NCI-H146 treated with DMSO at 0.1 percent for 48 hours (cell line): ENCODE measurements at regions not wholly inside any gene's neighbourhood (a gene's known extent, or its start where the extent isn't known, plus 50 kb on each side); places are given as distances from the start of the nearest gene placed in this dataset.

Experiments used
- DNase-seq: peaks from one replicate; lab custom pipeline; 2025; ENCODE audit not compliant: unreplicated experiment; lab: John Stamatoyannopoulos, UW

- DNase-seq = no peak
Measured at GRCh38 chr3:148255981-148256969, 441.4 kb upstream of the AGTR1 start.

GRCh38 chr3:148262980-148263379 lies 434.7 kb upstream of the AGTR1 start:
- no peak for DNase-seq

- DNase-seq = no peak
Measured at GRCh38 chr3:148265841-148266240, 431.9 kb upstream of the AGTR1 start.

GRCh38 chr3:148266341-148266740 lies 431.4 kb upstream of the AGTR1 start:
- no peak for DNase-seq

- no peak for DNase-seq
Measured at GRCh38 chr3:148269816-148270215, 427.9 kb upstream of the AGTR1 start.

- no peak for DNase-seq
Measured at GRCh38 chr3:148280623-148281242, 417.0 kb upstream of the AGTR1 start.

GRCh38 chr3:148289159-148289558 lies 408.5 kb upstream of the AGTR1 start:
- peak; percentile 25 for DNase-seq

- DNase-seq = no peak
Measured at GRCh38 chr3:148297013-148297412, 400.7 kb upstream of the AGTR1 start.

- no peak for DNase-seq
Measured at GRCh38 chr3:148307443-148307843, 390.3 kb upstream of the AGTR1 start.

GRCh38 chr3:148309390-148310035 lies 388.2 kb upstream of the AGTR1 start:
- DNase-seq = peak; percentile 30

- DNase-seq = no peak
Measured at GRCh38 chr3:148315756-148316155, 381.9 kb upstream of the AGTR1 start.

- no peak for DNase-seq
Measured at GRCh38 chr3:148318240-148318639, 379.5 kb upstream of the AGTR1 start.

- no peak for DNase-seq
Measured at GRCh38 chr3:148319161-148319915, 378.4 kb upstream of the AGTR1 start.

GRCh38 chr3:148319960-148320359 lies 377.7 kb upstream of the AGTR1 start:
- no peak for DNase-seq

- peak; percentile 69 for DNase-seq
Measured at GRCh38 chr3:148329481-148330235, 368.0 kb upstream of the AGTR1 start.

- DNase-seq = peak; percentile 79
Measured at GRCh38 chr3:148330542-148330941, 367.2 kb upstream of the AGTR1 start.

- DNase-seq = peak; percentile 32
Measured at GRCh38 chr3:148331081-148331846, 366.4 kb upstream of the AGTR1 start.

GRCh38 chr3:148332509-148332908 lies 365.2 kb upstream of the AGTR1 start:
- DNase-seq = peak; percentile 38

GRCh38 chr3:148333091-148333490 lies 364.6 kb upstream of the AGTR1 start:
- peak; percentile 45 for DNase-seq

- no peak for DNase-seq
Measured at GRCh38 chr3:148335612-148336011, 362.1 kb upstream of the AGTR1 start.
